ENCODE measurements at regions not wholly inside any gene's neighbourhood (a gene's known extent, or its start where the extent isn't known, plus 50 kb on each side); places are given as distances from the start of the nearest gene placed in this dataset.

DNA sequence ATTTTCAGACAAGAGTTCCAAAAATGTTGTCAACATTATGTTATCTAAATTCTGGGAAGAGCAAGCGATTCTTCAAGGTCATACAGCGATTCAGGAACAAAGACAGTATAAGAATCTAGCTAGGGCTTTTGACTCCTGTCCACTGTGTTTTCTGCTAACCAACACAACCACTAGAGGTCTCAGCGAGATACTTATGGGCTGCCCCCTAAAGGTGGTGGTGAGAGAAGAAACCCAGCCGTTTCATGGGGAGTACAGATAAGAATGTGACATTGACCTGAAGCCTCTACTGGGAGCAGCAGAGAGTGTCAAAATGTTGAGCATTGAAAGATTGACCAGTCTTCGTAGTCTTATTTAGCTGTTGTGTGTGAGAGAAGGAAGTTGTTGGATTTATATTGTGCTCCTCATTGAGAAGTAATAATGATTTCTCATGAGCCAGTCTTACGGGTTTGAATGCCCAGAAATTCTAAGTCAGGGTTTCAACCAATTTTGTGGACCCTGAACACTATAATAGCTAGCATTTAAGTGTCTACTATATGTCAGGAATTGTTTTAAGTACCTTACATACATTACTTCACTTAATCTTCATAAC, 168.3 kb downstream of the SPRY1 start:
- Histone ChIP-seq H3K4me3 (ENCODE audit: low read length) (no peak overlapping the region), H3K9me3 (ENCODE audit: control insufficient read depth, low read length) (no peaks in the 10 kb centered on the region), H3K9ac (ENCODE audit: low read length) (no peak overlapping the region), H3K36me3 (ENCODE audit: control insufficient read depth, insufficient read depth, low read length) (no peaks in the 10 kb centered on the region), H3K4me1 (ENCODE audit: control insufficient read depth, insufficient read depth, low read length) (peaks cover 4% of the 10 kb centered on the region), H3K27me3 (ENCODE audit: control insufficient read depth, insufficient read depth, low read length) (no peaks in the 10 kb centered on the region)

DNA sequence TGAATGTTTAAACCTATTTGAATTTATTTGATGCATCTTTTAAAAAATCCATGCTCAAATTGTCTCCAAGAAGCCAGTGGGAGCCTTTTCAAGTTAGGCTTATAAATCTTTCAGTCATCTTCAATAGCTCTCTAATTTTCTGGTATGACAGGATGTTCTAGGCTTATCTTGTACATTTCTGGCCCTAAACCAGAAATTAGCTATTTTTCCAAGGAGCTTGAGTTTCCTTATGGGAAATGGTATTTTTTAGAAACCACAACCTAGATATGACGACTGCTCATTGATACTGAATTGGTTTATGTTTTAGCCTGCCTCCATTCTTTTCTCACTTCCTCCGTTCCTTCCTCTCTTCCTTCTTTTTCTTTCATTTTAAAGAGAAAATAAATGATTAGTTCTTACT, 172.3 kb downstream of the SPRY1 start:
- no peaks in the 10 kb centered on the region for H3K36me3 ChIP-seq (ENCODE audit: control insufficient read depth, insufficient read depth, low read length)
- H3K27me3 ChIP-seq (ENCODE audit: control insufficient read depth, insufficient read depth, low read length) = no peaks in the 10 kb centered on the region
- peaks cover 4% of the 10 kb centered on the region for H3K4me1 ChIP-seq (ENCODE audit: control insufficient read depth, insufficient read depth, low read length)
- H3K4me3 ChIP-seq (ENCODE audit: low read length) = no peak overlapping the region
- no peak overlapping the region for H3K9ac ChIP-seq (ENCODE audit: low read length)
- H3K9me3 ChIP-seq (ENCODE audit: control insufficient read depth, low read length) = no peaks in the 10 kb centered on the region

DNA sequence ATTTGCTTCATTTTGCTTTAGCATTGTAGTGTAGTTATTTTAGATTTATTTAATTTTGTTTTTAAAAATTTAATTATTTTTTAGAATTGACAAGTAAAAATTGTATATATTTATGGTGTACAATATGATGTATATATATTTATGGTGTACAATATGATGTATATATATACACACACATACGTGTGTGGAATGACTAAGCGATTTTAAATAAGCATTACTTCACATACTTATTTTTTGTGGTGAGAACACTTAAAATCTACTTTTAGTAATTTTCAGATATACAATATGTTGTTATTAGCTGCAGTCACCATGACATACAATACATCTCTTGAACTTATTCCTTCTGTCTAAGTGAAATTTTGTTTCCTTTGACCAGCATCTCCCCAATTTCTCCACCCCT, 172.9 kb downstream of the SPRY1 start:
- Histone ChIP-seq H3K4me1 (ENCODE audit: control insufficient read depth, insufficient read depth, low read length) (peaks cover 4% of the 10 kb centered on the region), H3K9ac (ENCODE audit: low read length) (no peak overlapping the region), H3K4me3 (ENCODE audit: low read length) (no peak overlapping the region), H3K36me3 (ENCODE audit: control insufficient read depth, insufficient read depth, low read length) (no peaks in the 10 kb centered on the region), H3K9me3 (ENCODE audit: control insufficient read depth, low read length) (no peaks in the 10 kb centered on the region), H3K27me3 (ENCODE audit: control insufficient read depth, insufficient read depth, low read length) (no peaks in the 10 kb centered on the region)

DNA sequence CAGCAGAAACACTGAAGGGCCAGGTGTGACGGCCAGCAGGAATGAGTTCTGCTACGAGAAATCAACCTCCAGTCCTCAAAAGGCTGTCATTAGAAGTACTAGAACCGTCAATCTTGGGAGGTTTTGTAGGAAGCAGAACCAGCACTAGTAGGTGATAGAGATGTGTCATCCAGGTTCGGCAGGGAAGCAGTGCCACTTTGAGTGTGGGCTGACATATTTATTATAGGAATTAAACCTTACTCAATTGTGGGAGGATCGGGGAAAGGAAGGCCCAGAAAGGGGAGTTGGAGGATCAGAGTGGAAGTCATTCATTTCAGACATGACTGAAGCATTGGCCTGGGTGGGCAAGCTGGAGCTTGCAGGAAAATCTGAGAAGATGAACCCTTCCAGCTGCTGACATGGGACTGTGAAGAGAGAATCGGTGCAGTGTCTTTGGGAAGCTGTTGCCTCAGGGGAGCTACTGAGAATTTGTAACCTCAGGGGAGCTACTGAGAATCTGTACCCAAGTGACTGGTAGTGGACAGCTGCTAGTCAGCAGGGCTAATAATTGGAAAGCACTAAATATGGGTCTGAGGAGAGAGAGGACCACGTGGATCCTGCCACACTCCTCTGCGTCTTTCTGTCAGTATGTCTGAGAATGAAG, 177.4 kb downstream of the SPRY1 start:
- H3K4me3 ChIP-seq (ENCODE audit: low read length) = no peak overlapping the region
- H3K9ac ChIP-seq (ENCODE audit: low read length) = no peak overlapping the region
- H3K9me3 ChIP-seq (ENCODE audit: control insufficient read depth, low read length) = no peaks in the 10 kb centered on the region
- no peaks in the 10 kb centered on the region for H3K4me1 ChIP-seq (ENCODE audit: control insufficient read depth, insufficient read depth, low read length)
- no peaks in the 10 kb centered on the region for H3K36me3 ChIP-seq (ENCODE audit: control insufficient read depth, insufficient read depth, low read length)
- H3K27me3 ChIP-seq (ENCODE audit: control insufficient read depth, insufficient read depth, low read length) = no peaks in the 10 kb centered on the region

DNA sequence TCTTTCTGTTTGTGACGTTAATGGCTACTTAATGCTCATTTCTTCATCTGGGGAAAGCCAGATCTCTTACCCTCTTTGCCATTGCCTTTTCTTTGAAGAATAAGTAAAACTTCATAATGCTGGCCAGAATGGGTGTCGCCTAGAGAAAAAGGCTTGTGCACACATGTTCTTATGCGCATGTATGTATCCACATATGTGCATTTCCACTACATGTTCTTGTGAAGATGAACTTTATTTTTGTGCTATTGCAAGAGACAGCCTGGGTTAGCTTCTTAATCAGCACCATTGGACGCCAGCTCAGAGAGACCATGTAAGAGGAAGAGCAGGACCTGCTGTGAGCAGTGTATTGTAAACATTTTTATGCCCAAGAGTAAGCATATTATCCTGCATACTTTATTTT, 178.7 kb downstream of the SPRY1 start:
- no peaks in the 10 kb centered on the region for H3K36me3 ChIP-seq (ENCODE audit: control insufficient read depth, insufficient read depth, low read length)
- no peak overlapping the region for H3K9ac ChIP-seq (ENCODE audit: low read length)
- no peaks in the 10 kb centered on the region for H3K27me3 ChIP-seq (ENCODE audit: control insufficient read depth, insufficient read depth, low read length)
- H3K4me1 ChIP-seq (ENCODE audit: control insufficient read depth, insufficient read depth, low read length) = no peaks in the 10 kb centered on the region
- no peak overlapping the region for H3K4me3 ChIP-seq (ENCODE audit: low read length)
- no peaks in the 10 kb centered on the region for H3K9me3 ChIP-seq (ENCODE audit: control insufficient read depth, low read length)

DNA sequence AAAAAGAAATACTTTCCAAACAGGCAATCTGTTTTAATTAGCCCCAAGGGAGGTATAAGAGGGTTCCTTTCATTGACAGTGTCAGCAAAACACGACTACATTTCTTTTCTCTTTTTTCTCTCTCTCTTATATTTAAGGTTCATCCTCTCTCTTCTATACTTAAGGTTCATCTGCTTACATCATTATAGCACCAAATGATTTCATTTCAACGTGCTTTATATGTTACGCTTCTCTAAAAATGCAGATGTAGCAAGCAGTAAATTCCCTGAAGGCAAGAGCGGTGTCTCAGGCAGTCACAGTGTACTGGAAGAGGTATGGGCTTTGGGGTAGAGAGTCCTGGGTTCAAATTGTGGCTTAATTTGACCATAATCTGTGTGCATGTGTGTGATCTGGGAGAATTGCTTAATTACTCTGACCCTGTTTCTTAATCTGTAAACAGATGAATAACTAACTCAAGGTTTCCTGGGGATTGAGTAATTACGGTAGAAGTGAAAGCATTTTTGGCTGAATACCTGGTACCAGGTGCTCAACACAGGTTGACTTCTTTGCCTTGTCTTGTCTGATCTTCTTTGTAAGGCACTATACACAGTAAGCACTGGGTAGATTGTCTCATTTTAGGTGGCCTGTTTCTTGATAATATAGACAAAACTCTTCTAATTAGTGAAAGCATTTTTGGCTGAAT, 180.8 kb downstream of the SPRY1 start:
- no peaks in the 10 kb centered on the region for H3K36me3 ChIP-seq (ENCODE audit: control insufficient read depth, insufficient read depth, low read length)
- no peaks in the 10 kb centered on the region for H3K4me1 ChIP-seq (ENCODE audit: control insufficient read depth, insufficient read depth, low read length)
- no peak overlapping the region for H3K9ac ChIP-seq (ENCODE audit: low read length)
- no peaks in the 10 kb centered on the region for H3K27me3 ChIP-seq (ENCODE audit: control insufficient read depth, insufficient read depth, low read length)
- no peak overlapping the region for H3K4me3 ChIP-seq (ENCODE audit: low read length)
- no peaks in the 10 kb centered on the region for H3K9me3 ChIP-seq (ENCODE audit: control insufficient read depth, low read length)

DNA sequence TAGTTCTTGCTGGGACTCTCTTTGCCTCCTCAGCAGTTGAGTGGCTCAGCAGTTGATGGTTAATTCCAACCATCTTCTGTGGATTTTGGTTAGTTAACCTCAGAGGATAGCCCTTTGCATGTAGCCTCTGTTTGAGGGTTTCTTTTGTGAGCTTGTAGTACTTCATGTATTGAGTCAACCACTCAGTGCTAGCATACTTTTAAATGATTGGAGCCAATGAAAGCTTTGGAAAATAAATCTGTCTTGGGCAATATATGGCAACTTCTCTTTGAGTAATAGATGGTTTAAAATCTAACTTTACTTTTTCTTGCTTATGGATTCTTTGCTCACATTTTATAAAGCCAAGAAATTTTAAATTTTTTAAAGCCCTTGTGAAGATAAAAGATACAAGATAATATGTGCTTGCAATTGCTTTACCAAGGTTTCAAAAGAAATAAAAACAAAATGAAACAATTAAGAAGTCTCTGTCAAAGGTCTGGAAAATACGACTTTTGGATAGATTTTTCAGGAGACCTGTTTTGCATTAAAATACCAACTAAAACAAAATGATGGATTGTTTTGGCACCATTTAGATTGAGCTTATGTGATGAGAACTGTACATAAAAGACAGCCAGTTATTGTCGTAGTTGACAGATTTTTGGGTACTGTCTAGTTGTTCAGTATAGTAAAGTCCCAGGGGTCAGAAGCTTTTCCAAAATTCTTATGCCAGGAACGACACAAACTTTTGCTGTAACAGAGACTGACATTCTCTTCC, 181.9 kb downstream of the SPRY1 start:
- no peak overlapping the region for H3K4me3 ChIP-seq (ENCODE audit: low read length)
- no peak overlapping the region for H3K9ac ChIP-seq (ENCODE audit: low read length)
- no peaks in the 10 kb centered on the region for H3K27me3 ChIP-seq (ENCODE audit: control insufficient read depth, insufficient read depth, low read length)
- no peaks in the 10 kb centered on the region for H3K36me3 ChIP-seq (ENCODE audit: control insufficient read depth, insufficient read depth, low read length)
- H3K4me1 ChIP-seq (ENCODE audit: control insufficient read depth, insufficient read depth, low read length) = no peaks in the 10 kb centered on the region
- H3K9me3 ChIP-seq (ENCODE audit: control insufficient read depth, low read length) = no peaks in the 10 kb centered on the region

DNA sequence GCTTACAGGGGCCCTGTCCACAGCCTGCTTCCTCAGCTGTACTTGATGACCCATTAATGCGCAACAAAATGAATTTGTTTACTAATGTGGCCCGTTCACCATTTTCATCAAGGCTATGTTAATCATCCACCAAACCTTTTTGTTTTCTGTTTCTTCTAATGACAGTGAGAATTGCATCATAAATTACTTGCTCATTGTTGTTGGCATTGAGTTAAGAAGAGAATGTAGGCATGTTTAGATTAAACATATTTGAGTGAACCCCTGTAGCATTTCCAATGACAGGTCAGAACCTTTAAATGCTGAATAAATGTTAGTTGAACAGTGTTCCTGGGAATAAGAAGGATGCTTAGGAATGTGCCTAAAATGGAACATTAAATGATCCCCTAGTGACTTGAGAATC, 183.4 kb downstream of the SPRY1 start:
- Histone ChIP-seq H3K4me1 (ENCODE audit: control insufficient read depth, insufficient read depth, low read length) (no peaks in the 10 kb centered on the region), H3K27me3 (ENCODE audit: control insufficient read depth, insufficient read depth, low read length) (no peaks in the 10 kb centered on the region), H3K4me3 (ENCODE audit: low read length) (no peak overlapping the region), H3K36me3 (ENCODE audit: control insufficient read depth, insufficient read depth, low read length) (no peaks in the 10 kb centered on the region), H3K9me3 (ENCODE audit: control insufficient read depth, low read length) (no peaks in the 10 kb centered on the region), H3K9ac (ENCODE audit: low read length) (no peak overlapping the region)

DNA sequence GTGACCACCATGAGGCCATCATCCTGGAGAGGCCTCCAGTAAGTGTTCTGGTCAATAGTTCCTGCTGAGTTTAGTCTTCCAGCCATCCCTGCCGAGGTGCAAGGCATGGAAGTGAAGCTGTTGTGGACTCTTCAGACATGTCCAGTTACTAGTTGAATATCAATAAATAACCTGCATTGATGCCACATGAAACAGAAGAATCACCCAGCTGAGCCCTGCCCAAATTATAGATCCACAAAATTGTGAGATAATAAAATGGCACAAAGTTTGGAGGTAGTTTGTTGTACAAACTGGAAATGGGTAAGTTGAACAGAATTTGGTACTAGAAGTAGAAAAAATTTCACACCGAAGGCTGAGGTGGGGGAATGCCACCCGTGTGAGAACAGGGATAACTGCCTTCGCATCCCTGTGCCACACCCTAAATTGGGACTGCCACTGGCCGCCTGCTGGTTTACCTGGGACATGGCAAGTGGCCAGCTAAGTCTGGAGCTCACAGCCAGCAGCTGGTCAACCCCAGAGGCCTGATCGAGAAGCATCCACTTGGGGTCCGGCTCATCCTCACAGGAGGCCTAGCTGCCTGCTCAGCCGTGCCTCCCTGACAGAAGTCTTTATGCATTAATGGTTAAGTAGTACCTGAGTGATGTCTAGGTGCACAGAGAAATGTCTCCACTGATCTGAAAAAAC, 184.5 kb downstream of the SPRY1 start:
- Histone ChIP-seq H3K4me1 (ENCODE audit: control insufficient read depth, insufficient read depth, low read length) (no peaks in the 10 kb centered on the region), H3K9me3 (ENCODE audit: control insufficient read depth, low read length) (no peaks in the 10 kb centered on the region), H3K27me3 (ENCODE audit: control insufficient read depth, insufficient read depth, low read length) (no peaks in the 10 kb centered on the region), H3K36me3 (ENCODE audit: control insufficient read depth, insufficient read depth, low read length) (no peaks in the 10 kb centered on the region), H3K9ac (ENCODE audit: low read length) (no peak overlapping the region), H3K4me3 (ENCODE audit: low read length) (no peak overlapping the region)

DNA sequence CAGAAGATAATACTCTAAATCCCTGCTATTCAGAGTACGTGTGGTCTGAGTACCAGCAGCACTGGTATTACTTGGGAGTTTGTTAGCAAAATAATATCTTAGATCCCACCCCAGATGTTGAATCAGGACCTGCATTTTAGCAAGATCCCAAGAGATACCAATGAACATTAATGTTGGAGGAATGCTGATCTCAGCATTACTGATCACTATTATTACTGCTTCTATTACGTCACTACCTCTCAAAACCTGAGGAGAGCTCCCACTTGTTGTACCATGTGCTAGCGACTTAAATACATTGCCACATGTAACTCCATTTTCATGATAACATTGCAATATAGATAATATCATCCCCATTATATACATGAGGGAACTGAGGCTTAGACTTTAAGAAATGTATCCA, 185.2 kb downstream of the SPRY1 start:
- H3K4me1 ChIP-seq (ENCODE audit: control insufficient read depth, insufficient read depth, low read length) = no peaks in the 10 kb centered on the region

DNA sequence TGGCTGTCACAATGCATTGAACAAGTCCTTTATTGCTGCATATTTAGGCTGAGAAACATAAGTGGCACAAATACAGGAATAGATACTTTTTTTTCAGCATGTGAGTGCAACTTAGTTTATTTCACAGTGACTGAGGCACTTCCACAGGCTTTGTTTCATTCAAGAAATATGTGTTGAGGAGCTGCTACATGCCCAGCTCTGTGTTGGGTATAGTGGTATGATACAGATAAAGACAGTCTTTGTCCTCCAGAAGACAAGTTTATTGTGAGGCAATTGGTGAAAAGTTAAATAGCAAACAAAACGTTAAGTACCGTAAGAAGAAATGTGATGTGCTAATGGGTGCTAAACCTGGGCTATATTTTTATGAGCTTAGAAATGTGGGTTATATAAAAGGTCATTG, 186.4 kb downstream of the SPRY1 start:
- H3K4me3 ChIP-seq (ENCODE audit: low read length) = no peak overlapping the region
- no peaks in the 10 kb centered on the region for H3K36me3 ChIP-seq (ENCODE audit: control insufficient read depth, insufficient read depth, low read length)
- peaks cover 3% of the 10 kb centered on the region for H3K4me1 ChIP-seq (ENCODE audit: control insufficient read depth, insufficient read depth, low read length)
- no peaks in the 10 kb centered on the region for H3K27me3 ChIP-seq (ENCODE audit: control insufficient read depth, insufficient read depth, low read length)
- H3K9ac ChIP-seq (ENCODE audit: low read length) = no peak overlapping the region
- no peaks in the 10 kb centered on the region for H3K9me3 ChIP-seq (ENCODE audit: control insufficient read depth, low read length)

More for the DNA sequence above, 185.2 kb downstream of the SPRY1 start:
- Histone ChIP-seq H3K27me3 (ENCODE audit: control insufficient read depth, insufficient read depth, low read length) (no peaks in the 10 kb centered on the region), H3K9me3 (ENCODE audit: control insufficient read depth, low read length) (no peaks in the 10 kb centered on the region), H3K36me3 (ENCODE audit: control insufficient read depth, insufficient read depth, low read length) (no peaks in the 10 kb centered on the region), H3K9ac (ENCODE audit: low read length) (no peak overlapping the region), H3K4me3 (ENCODE audit: low read length) (no peak overlapping the region)

DNA sequence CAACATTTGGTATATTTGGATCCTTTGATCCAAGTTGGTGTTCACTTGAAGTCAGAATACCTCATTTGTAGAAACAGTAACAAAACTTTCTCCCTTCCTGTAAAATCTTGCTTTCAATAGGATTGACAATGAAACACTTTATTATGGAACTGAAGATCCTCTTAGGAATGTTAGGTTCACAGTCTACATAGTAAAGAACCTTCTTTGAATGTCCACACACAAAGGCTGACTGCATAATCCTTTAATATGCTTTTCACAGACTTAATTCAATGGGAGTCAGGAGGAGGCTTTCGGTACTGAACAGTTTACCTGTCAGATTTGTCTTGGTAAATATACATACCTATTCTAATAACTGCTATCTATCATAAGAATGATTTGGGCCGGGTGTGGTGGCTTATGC, 188.5 kb downstream of the SPRY1 start:
- H3K9me3 ChIP-seq (ENCODE audit: control insufficient read depth, low read length) = no peaks in the 10 kb centered on the region
- H3K4me1 ChIP-seq (ENCODE audit: control insufficient read depth, insufficient read depth, low read length) = peaks cover 8% of the 10 kb centered on the region
- H3K9ac ChIP-seq (ENCODE audit: low read length) = no peak overlapping the region
- no peak overlapping the region for H3K4me3 ChIP-seq (ENCODE audit: low read length)
- H3K36me3 ChIP-seq (ENCODE audit: control insufficient read depth, insufficient read depth, low read length) = no peaks in the 10 kb centered on the region
- no peaks in the 10 kb centered on the region for H3K27me3 ChIP-seq (ENCODE audit: control insufficient read depth, insufficient read depth, low read length)
